H1 (cell line): ENCODE measurements at regions not wholly inside any gene's neighbourhood (a gene's known extent, or its start where the extent isn't known, plus 50 kb on each side); places are given as distances from the start of the nearest gene placed in this dataset.

Experiments
- CEBPB ChIP-seq: IDR thresholded peaks from 2 replicates; pipeline ENCODE4 v1.6.1; 2012; ENCODE audit warnings: low read depth, low read length
- EGR1 ChIP-seq: IDR thresholded peaks from 2 replicates; pipeline ENCODE4 v1.6.1; 2011; ENCODE audit warnings: low read depth, low read length, borderline replicate concordance
- PHF8 ChIP-seq: fragments of 200-600 bp; sonication (generic); conservative IDR thresholded peaks from 2 replicates; pipeline ENCODE4 v1.7.1; 2012; ENCODE audit warnings: low read depth, mild to moderate bottlenecking, inconsistent platforms, low read length, moderate library complexity
- POLR2A ChIP-seq, 2 experiments: IDR thresholded peaks; 1 replicate in 1 of 2; 2 replicates in 1 of 2; pipeline ENCODE4 v1.6.1; 2011; ENCODE audit warnings: low read depth in 2 of 2, low read length in 2 of 2, mild to moderate bottlenecking in 2 of 2; ENCODE audit errors: control extremely low read depth in 1 of 2
- RAD21 ChIP-seq, 2 experiments: IDR thresholded peaks in 1 of 2; conservative IDR thresholded peaks in 1 of 2; 2 replicates each; pipeline ENCODE4 v1.6.1; 2011; ENCODE audit warnings: low read depth in 2 of 2, low read length in 2 of 2, improper control_type of control experiment in 1 of 2, inconsistent platforms in 1 of 2, mild to moderate bottlenecking in 1 of 2, moderate library complexity in 1 of 2
- SP1 ChIP-seq: IDR thresholded peaks from 2 replicates; pipeline ENCODE4 v1.6.1; 2011; ENCODE audit warnings: low read depth, low read length
- SP2 ChIP-seq: IDR thresholded peaks from 2 replicates; pipeline ENCODE4 v1.6.1; 2012; ENCODE audit warnings: mild to moderate bottlenecking, low read length, inconsistent platforms
- TAF1 ChIP-seq: IDR thresholded peaks from 2 replicates; pipeline ENCODE4 v1.6.1; 2011; ENCODE audit warnings: mild to moderate bottlenecking, low read depth, low read length
- TCF12 ChIP-seq: IDR thresholded peaks from 2 replicates; pipeline ENCODE4 v1.6.1; 2011; ENCODE audit warnings: low read depth, mild to moderate bottlenecking, low read length
- TEAD4 ChIP-seq: IDR thresholded peaks from 2 replicates; pipeline ENCODE4 v1.6.1; 2012; ENCODE audit warnings: low read depth, low read length, inconsistent platforms, mixed read lengths
- USF2 ChIP-seq: IDR thresholded peaks from 2 replicates; pipeline ENCODE4 v1.6.1; 2011; ENCODE audit warnings: low read length, improper control_type of control experiment

- TF ChIP-seq USF2 (no peak), TAF1 (no peak), SP1 (no peak), TEAD4 (no peak), TCF12 (no peak), SP2 (no peak), CEBPB (no peak), POLR2A (IDR thresholded peaks at IDR 0.05; ENCODE audit: control extremely low read depth in 1 of 2, low read depth in 2 of 2, low read length in 2 of 2) (no peak), EGR1 (no peak), RAD21 (IDR thresholded peaks at IDR 0.05 in 1 of 2, conservative IDR thresholded peaks at IDR 0.05 in 1 of 2; ENCODE audit: low read depth in 2 of 2, low read length in 2 of 2) (no peak), PHF8 (no peak)
These were observed 170.4 kb upstream of the LDB2 start (continued) for GRCh38 chr4:17068891-17069290.
